ENCODE measurements at regions not wholly inside any gene's neighbourhood (a gene's known extent, or its start where the extent isn't known, plus 50 kb on each side); places are given as distances from the start of the nearest gene placed in this dataset.

DNA sequence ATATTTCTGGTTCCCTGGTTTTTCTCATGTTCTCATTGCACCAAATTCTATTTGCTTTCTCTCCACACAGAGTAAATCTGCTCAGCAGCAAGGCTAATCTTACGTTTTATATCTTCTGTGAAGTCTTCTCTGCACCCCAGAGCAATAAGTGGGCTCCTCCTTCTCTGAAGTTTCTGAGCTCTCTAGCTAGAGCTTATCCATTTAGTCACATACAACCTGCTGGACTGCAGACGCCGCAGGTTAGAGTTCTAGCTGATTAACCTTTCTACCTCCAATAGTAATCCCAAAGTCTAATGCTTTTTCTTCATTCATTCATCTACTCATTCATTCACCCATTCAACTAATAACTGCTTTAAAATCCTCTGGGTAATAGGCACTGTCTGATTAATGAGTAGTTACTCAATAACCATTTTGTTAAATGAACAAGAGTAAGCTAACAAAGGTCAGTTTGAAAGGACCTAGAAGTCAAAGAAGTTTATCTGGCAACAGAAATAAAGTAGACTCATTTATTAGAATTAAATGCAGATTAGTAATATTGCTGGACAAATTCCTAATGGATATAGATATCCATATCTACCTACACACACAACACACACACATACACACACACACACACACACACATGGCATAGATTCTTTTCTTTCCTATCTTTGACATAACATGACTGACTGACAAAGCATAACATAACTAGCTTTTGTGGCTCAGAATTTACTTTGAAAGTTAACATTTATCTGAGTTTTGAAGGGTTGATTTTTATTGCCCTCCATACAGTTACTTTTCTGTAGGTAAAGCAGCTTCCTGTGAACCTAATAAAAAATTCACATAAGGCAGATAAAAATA is 984.6 kb upstream of the SEMA6A start:
- TF ChIP-seq, protein P1, sequence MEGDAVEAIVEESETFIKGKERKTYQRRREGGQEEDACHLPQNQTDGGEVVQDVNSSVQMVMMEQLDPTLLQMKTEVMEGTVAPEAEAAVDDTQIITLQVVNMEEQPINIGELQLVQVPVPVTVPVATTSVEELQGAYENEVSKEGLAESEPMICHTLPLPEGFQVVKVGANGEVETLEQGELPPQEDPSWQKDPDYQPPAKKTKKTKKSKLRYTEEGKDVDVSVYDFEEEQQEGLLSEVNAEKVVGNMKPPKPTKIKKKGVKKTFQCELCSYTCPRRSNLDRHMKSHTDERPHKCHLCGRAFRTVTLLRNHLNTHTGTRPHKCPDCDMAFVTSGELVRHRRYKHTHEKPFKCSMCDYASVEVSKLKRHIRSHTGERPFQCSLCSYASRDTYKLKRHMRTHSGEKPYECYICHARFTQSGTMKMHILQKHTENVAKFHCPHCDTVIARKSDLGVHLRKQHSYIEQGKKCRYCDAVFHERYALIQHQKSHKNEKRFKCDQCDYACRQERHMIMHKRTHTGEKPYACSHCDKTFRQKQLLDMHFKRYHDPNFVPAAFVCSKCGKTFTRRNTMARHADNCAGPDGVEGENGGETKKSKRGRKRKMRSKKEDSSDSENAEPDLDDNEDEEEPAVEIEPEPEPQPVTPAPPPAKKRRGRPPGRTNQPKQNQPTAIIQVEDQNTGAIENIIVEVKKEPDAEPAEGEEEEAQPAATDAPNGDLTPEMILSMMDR (IDR thresholded peaks at IDR 0.05): no peak
- TF ChIP-seq POLR2AphosphoS5 (IDR thresholded peaks at IDR 0.05): no peak
